Lung (tissue), 11 donors: ENCODE measurements at regions not wholly inside any gene's neighbourhood (a gene's known extent, or its start where the extent isn't known, plus 50 kb on each side); places are given as distances from the start of the nearest gene placed in this dataset.

Experiments
- ATAC-seq: fragments of 200-7000 bp; cut with Tn5 transposase; one replicate; pipeline ENCODE4 v1.9.1; 2020; ENCODE audit warnings: moderate number of reproducible peaks; ENCODE audit not compliant: insufficient read depth, low FRiP score
- DNase-seq, 3 donors: peaks; one replicate each; pipeline ENCODE4 v3.0.0-alpha.2; 2013 to 2017
- H3K27ac ChIP-seq, 2 donors: one replicate each; pipeline ENCODE4 v1.5.1; 2013; ENCODE audit warnings: mild to moderate bottlenecking in 2 of 2, moderate library complexity in 2 of 2, control low read depth in 1 of 2, inconsistent platforms in 1 of 2, low read depth in 1 of 2, low read length in 1 of 2
- H3K27me3 ChIP-seq, 3 donors: one replicate each; pipeline ENCODE4 v1.5.1; 2013; ENCODE audit warnings: low read length in 2 of 3; ENCODE audit not compliant: control insufficient read depth in 3 of 3, insufficient read depth in 3 of 3
- H3K36me3 ChIP-seq, 4 donors: one replicate each; pipeline ENCODE4 v1.5.1; 2013; ENCODE audit warnings: low read length in 4 of 4, mild to moderate bottlenecking in 1 of 4, moderate library complexity in 1 of 4; ENCODE audit not compliant: control insufficient read depth in 4 of 4, insufficient read depth in 4 of 4
- H3K4me1 ChIP-seq, 5 donors: one replicate each; pipeline ENCODE4 v1.5.1; 2013; ENCODE audit warnings: low read length in 5 of 5, mild to moderate bottlenecking in 2 of 5, moderate library complexity in 1 of 5; ENCODE audit not compliant: control insufficient read depth in 5 of 5, insufficient read depth in 5 of 5
- H3K4me3 ChIP-seq: one replicate; pipeline ENCODE4 v1.5.1; 2013; ENCODE audit warnings: mild to moderate bottlenecking, control low read depth, moderate library complexity
- H3K9ac ChIP-seq, 2 donors: one replicate each; pipeline ENCODE4 v1.5.1; 2013; ENCODE audit warnings: low read length in 2 of 2, control low read depth in 1 of 2; ENCODE audit not compliant: insufficient read depth in 1 of 2
- H3K9me3 ChIP-seq, 4 donors: one replicate each; pipeline ENCODE4 v1.5.1; 2013; ENCODE audit warnings: low read length in 3 of 4, mild to moderate bottlenecking in 1 of 4, moderate library complexity in 1 of 4; ENCODE audit not compliant: control insufficient read depth in 4 of 4, insufficient read depth in 3 of 4
- CTCF ChIP-seq: IDR thresholded peaks from 2 replicates; pipeline ENCODE4 v1.5.1; 2012; ENCODE audit warnings: mild to moderate bottlenecking; ENCODE audit errors: control extremely low read depth, extremely low read depth
- WGBS, 2 donors: extraction: QIAGEN DNeasy Blood & Tissue Kit; methylation state at CpG; one replicate each; pipeline ENCODE4 v1.1.7; 2013; 5-methylcytosine and 5-hydroxymethylcytosine counted together
- donor health status: control.
- donor health status: control.
- donor health status: Bipolar disorder and iron deficiency.
- donor health status: healthy.
- donor health status: DM: yes; HTN: yes; CAD: no.

- Histone ChIP-seq H3K27ac (no peak overlapping the region), H3K9me3 (no peaks in the 10 kb centered on the region), H3K9ac (no peak overlapping the region), H3K36me3 (no peaks in the 10 kb centered on the region), H3K27me3 (no peaks in the 10 kb centered on the region), H3K4me1 (no peaks in the 10 kb centered on the region), H3K4me3 (no peak overlapping the region)
- ATAC-seq (no peak), DNase-seq (no peak)
- no peak for TF ChIP-seq CTCF
- WGBS, 2 donors, result 46 to 73% methylated on average over 2 of the region's 2 CpGs
These were observed 250.4 kb upstream of the PPFIA2 start for GRCh38 chr12:82009524-82009923.

- WGBS, 2 donors, result 75 to 93% methylated on average over 1 of the region's 1 CpG
- Histone ChIP-seq H3K4me1 (no peaks in the 10 kb centered on the region), H3K9me3 (no peaks in the 10 kb centered on the region), H3K27ac (no peak overlapping the region), H3K4me3 (no peak overlapping the region), H3K36me3 (no peaks in the 10 kb centered on the region), H3K27me3 (no peaks in the 10 kb centered on the region), H3K9ac (no peak overlapping the region)
- TF ChIP-seq CTCF, result no peak
- ATAC-seq, result no peak
- DNase-seq, result no peak
These were observed 249.1 kb upstream of the PPFIA2 start for GRCh38 chr12:82008251-82008650.

- WGBS, 2 donors, result 73 to 76% methylated on average over 2 of the region's 2 CpGs
- H3K4me3 ChIP-seq, result no peak overlapping the region
These were observed 239.7 kb upstream of the PPFIA2 start for GRCh38 chr12:81998761-81999378.

More at GRCh38 chr12:81998761-81999378, 239.7 kb upstream of the PPFIA2 start:
- TF ChIP-seq CTCF, result no peak
- no peaks in the 10 kb centered on the region for H3K36me3 ChIP-seq
- H3K27me3 ChIP-seq, result no peaks in the 10 kb centered on the region
- DNase-seq (no peak), ATAC-seq (no peak)
- H3K9ac ChIP-seq, result no peak overlapping the region
- H3K4me1 ChIP-seq, result no peaks in the 10 kb centered on the region
- no peaks in the 10 kb centered on the region for H3K9me3 ChIP-seq
- no peak overlapping the region for H3K27ac ChIP-seq
